ENCODE measurements at regions not wholly inside any gene's neighbourhood (a gene's known extent, or its start where the extent isn't known, plus 50 kb on each side); places are given as distances from the start of the nearest gene placed in this dataset.

DNA sequence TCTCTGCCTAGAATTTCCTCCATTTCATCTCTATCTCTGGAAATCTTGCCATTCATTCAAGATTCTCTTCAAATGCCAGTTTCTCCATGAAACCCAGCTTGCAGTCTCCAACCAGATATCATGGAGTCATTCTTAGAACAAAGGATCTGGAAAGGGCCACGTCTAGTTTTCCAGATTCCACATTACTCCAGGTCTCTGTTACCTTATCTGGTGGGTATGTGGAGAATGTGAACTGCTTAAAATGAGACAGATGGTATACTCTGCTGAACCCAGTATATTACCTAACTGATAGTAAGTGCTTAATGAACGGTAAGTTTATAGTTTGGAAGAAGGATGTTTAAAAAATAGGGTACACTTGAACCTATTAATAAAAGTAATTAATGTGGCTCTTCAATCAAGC, 52.3 kb upstream of the ZSWIM6 start:
- TF ChIP-seq TAF1 (IDR thresholded peaks at IDR 0.05; ENCODE audit: borderline replicate concordance, low read depth, low read length) (no peak), POLR2A (IDR thresholded peaks at IDR 0.05; ENCODE audit: low read depth, low read length) (no peak)

All from GM12892 (cell line).